Right atrium auricular region (tissue), 2 donors: ENCODE measurements at regions not wholly inside any gene's neighbourhood (a gene's known extent, or its start where the extent isn't known, plus 50 kb on each side); places are given as distances from the start of the nearest gene placed in this dataset.
"Not testable (repeated sequence)": the region's sequence is repeated elsewhere in the genome, so short reads cannot be mapped to it uniquely, and the experiment has no call there.

Experiments used
- DNase-seq: peaks from one replicate; pipeline ENCODE4 v3.0.0-alpha.2; 2019; ENCODE audit warnings: low spot score
- H3K27ac ChIP-seq, 2 donors: fragments of 200-600 bp; sonication (generic); 1 replicate in 1 of 2; 2 replicates in 1 of 2; pipeline ENCODE4 v1.5.1; 2016 to 2019
- H3K27me3 ChIP-seq, 2 donors: fragments of 200-600 bp; sonication (generic); one replicate each; pipeline versions ENCODE4 v1.5.1 to v1.6.0; 2017 to 2019
- H3K36me3 ChIP-seq: fragments of 200-600 bp; sonication (generic); one replicate; pipeline ENCODE4 v1.5.1; 2016
- H3K4me1 ChIP-seq, 2 donors: fragments of 200-600 bp; sonication (generic); one replicate each; pipeline versions ENCODE4 v1.5.1 to v1.6.0; 2017 to 2019
- H3K4me3 ChIP-seq, 2 donors: fragments of 200-600 bp; sonication (generic); 1 replicate in 1 of 2; 2 replicates in 1 of 2; pipeline ENCODE4 v1.5.1; 2017 to 2019; ENCODE audit warnings: mild to moderate bottlenecking in 1 of 2, moderate library complexity in 1 of 2
- H3K9me3 ChIP-seq, 2 donors: fragments of 200-600 bp; sonication (generic); one replicate each; pipeline ENCODE4 v1.5.1; 2019
- CTCF ChIP-seq, 2 donors: fragments of 200-600 bp; sonication (generic); IDR thresholded peaks; one replicate each; pipeline ENCODE4 v1.5.1; 2019; ENCODE audit warnings: antibody characterized with exemption in 2 of 2

GRCh38 chr12:59486827-59487226 lies 109.0 kb upstream of the SLC16A7 start:
- H3K4me3 ChIP-seq, result no peak overlapping the region
- H3K27me3 ChIP-seq, result no peaks in the 10 kb centered on the region
- H3K36me3 ChIP-seq, result no peaks in the 10 kb centered on the region
- no peak overlapping the region for H3K27ac ChIP-seq
- DNase-seq, result no peak
- no peaks in the 10 kb centered on the region for H3K9me3 ChIP-seq
- no peaks in the 10 kb centered on the region for H3K4me1 ChIP-seq
- no peak for TF ChIP-seq CTCF (IDR thresholded peaks at IDR 0.05)

GRCh38 chr12:59484575-59484974 lies 111.3 kb upstream of the SLC16A7 start:
- H3K36me3 ChIP-seq, result no peaks in the 10 kb centered on the region
- H3K27ac ChIP-seq, result no peak overlapping the region
- no peak for DNase-seq

GRCh38 chr12:59474236-59474635 lies 121.6 kb upstream of the SLC16A7 start:
- DNase-seq, H3K27ac ChIP-seq, H3K36me3 ChIP-seq, H3K4me1 ChIP-seq, H3K27me3 ChIP-seq, H3K4me3 ChIP-seq: not testable (repeated sequence)
- peaks cover 0 to 15% of the 10 kb centered on the region in 2 donors for H3K9me3 ChIP-seq

More at GRCh38 chr12:59484575-59484974, 111.3 kb upstream of the SLC16A7 start:
- no peaks in the 10 kb centered on the region for H3K4me1 ChIP-seq
- TF ChIP-seq CTCF (IDR thresholded peaks at IDR 0.05), result no peak
- H3K4me3 ChIP-seq, result no peak overlapping the region
- no peaks in the 10 kb centered on the region for H3K27me3 ChIP-seq
- H3K9me3 ChIP-seq, result no peaks in the 10 kb centered on the region

GRCh38 chr12:59472273-59472672 lies 123.6 kb upstream of the SLC16A7 start:
- no peak overlapping the region for H3K4me3 ChIP-seq
- peaks cover 0 to 15% of the 10 kb centered on the region in 2 donors for H3K9me3 ChIP-seq
- H3K36me3 ChIP-seq, result no peaks in the 10 kb centered on the region
- DNase-seq, result no peak
- no peaks in the 10 kb centered on the region for H3K27me3 ChIP-seq
- no peak for TF ChIP-seq CTCF (IDR thresholded peaks at IDR 0.05)
- no peaks in the 10 kb centered on the region for H3K4me1 ChIP-seq
- no peak overlapping the region for H3K27ac ChIP-seq

GRCh38 chr12:59459966-59460660 lies 135.7 kb upstream of the SLC16A7 start:
- no peak for DNase-seq
- no peaks in the 10 kb centered on the region for H3K27me3 ChIP-seq
- TF ChIP-seq CTCF (IDR thresholded peaks at IDR 0.05), result no peak
- no peak overlapping the region for H3K27ac ChIP-seq
- no peaks in the 10 kb centered on the region for H3K36me3 ChIP-seq
- no peak overlapping the region for H3K4me3 ChIP-seq
- no peaks in the 10 kb centered on the region for H3K9me3 ChIP-seq
- no peaks in the 10 kb centered on the region for H3K4me1 ChIP-seq

GRCh38 chr12:59453475-59453874 lies 142.4 kb upstream of the SLC16A7 start:
- no peak for DNase-seq
- TF ChIP-seq CTCF (IDR thresholded peaks at IDR 0.05), result no peak
- no peak overlapping the region for H3K4me3 ChIP-seq
- no peaks in the 10 kb centered on the region for H3K4me1 ChIP-seq
- H3K36me3 ChIP-seq, result no peaks in the 10 kb centered on the region
- H3K27me3 ChIP-seq, result no peaks in the 10 kb centered on the region
- no peak overlapping the region for H3K27ac ChIP-seq
- H3K9me3 ChIP-seq, result no peaks in the 10 kb centered on the region
